Uterus (tissue), 2 donors: ENCODE measurements at regions not wholly inside any gene's neighbourhood (a gene's known extent, or its start where the extent isn't known, plus 50 kb on each side); places are given as distances from the start of the nearest gene placed in this dataset.
"Not testable (repeated sequence)": the region's sequence is repeated elsewhere in the genome, so short reads cannot be mapped to it uniquely, and the experiment has no call there.

Source experiments
- POLR2A ChIP-seq, 2 donors: fragments of 450-650 bp; IDR thresholded peaks; one replicate each; pipeline ENCODE4 v1.6.1; 2016; ENCODE audit warnings: antibody characterized with exemption in 2 of 2, mild to moderate bottlenecking in 1 of 2, moderate library complexity in 1 of 2
- TF ChIP-seq, protein P1 (sequence below), 4 experiments: fragments of 200-600 bp in 2 of 4; fragments of 450-650 bp in 2 of 4; sonication (generic) in 2 of 4; IDR thresholded peaks; one replicate each; pipeline ENCODE4 v1.5.1; 2016 to 2019; ENCODE audit warnings: antibody characterized with exemption in 4 of 4, mild to moderate bottlenecking in 2 of 4, moderate library complexity in 1 of 4

GRCh38 chr21:6035474-6036155 is 4485.8 kb upstream of the TPTE start:
- TF ChIP-seq POLR2A (IDR thresholded peaks at IDR 0.05) = not testable (repeated sequence)
- TF ChIP-seq, protein P1, sequence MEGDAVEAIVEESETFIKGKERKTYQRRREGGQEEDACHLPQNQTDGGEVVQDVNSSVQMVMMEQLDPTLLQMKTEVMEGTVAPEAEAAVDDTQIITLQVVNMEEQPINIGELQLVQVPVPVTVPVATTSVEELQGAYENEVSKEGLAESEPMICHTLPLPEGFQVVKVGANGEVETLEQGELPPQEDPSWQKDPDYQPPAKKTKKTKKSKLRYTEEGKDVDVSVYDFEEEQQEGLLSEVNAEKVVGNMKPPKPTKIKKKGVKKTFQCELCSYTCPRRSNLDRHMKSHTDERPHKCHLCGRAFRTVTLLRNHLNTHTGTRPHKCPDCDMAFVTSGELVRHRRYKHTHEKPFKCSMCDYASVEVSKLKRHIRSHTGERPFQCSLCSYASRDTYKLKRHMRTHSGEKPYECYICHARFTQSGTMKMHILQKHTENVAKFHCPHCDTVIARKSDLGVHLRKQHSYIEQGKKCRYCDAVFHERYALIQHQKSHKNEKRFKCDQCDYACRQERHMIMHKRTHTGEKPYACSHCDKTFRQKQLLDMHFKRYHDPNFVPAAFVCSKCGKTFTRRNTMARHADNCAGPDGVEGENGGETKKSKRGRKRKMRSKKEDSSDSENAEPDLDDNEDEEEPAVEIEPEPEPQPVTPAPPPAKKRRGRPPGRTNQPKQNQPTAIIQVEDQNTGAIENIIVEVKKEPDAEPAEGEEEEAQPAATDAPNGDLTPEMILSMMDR (IDR thresholded peaks at IDR 0.05) = not testable (repeated sequence)
